ENCODE measurements at regions not wholly inside any gene's neighbourhood (a gene's known extent, or its start where the extent isn't known, plus 50 kb on each side); places are given as distances from the start of the nearest gene placed in this dataset.

DNA sequence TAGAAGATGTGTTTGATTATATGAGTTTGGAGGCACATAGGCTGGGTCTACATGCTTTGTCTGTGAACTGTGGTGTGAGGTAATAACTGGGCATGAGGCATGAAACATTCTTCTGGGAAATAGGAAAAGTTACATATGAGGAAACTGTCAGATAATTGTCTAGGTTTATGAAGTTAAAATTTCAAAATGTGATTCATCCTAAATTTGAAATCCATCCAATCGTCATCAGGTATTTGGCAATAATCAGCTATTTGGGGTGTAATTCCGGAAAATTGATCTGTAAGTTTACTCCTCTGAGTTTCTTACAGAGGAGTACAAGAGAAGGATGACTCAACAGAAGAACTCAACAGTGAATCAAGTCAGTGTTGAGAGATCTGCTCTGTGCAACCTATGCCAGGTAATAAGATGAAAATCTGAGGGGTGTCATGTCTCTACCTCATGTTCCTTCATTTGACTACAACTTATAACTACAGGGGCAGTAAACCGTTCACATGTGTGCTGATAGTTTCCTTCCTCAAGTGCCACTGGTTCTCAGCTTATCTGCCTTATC lies 1171.6 kb upstream of the CDH18 start:
- Histone ChIP-seq H3K4me3 (ENCODE audit: low read depth in 1 of 2, low read length in 2 of 2) (no peak overlapping the region), H3K27me3 (ENCODE audit: insufficient read depth, low read length, poor library complexity) (no peaks in the 10 kb centered on the region), H3K79me2 (ENCODE audit: insufficient read depth, low read length) (no peaks in the 10 kb centered on the region), H3K9me3 (ENCODE audit: insufficient read depth, low read length, severe bottlenecking) (no peaks in the 10 kb centered on the region), H4K20me1 (ENCODE audit: insufficient read depth, low read length) (no peaks in the 10 kb centered on the region), H3K27ac (ENCODE audit: low read length) (no peak overlapping the region), H3K4me2 (ENCODE audit: insufficient read depth, low read length) (no peak overlapping the region), H2AFZ (ENCODE audit: low read depth, low read length) (no peak overlapping the region), H3K4me1 (ENCODE audit: insufficient read depth, low read length) (no peaks in the 10 kb centered on the region), H3K9ac (ENCODE audit: low read depth, low read length) (no peak overlapping the region), H3K36me3 (ENCODE audit: insufficient read depth, low read length) (no peaks in the 10 kb centered on the region)
- DNase-seq (no peak), ATAC-seq (ENCODE audit: insufficient read depth, low read depth) (no peak)
- no peak for TF ChIP-seq EZH2 (IDR thresholded peaks at IDR 0.05; ENCODE audit: borderline replicate concordance, low read depth, low read length, severe bottlenecking)
- TF ChIP-seq, protein P1, sequence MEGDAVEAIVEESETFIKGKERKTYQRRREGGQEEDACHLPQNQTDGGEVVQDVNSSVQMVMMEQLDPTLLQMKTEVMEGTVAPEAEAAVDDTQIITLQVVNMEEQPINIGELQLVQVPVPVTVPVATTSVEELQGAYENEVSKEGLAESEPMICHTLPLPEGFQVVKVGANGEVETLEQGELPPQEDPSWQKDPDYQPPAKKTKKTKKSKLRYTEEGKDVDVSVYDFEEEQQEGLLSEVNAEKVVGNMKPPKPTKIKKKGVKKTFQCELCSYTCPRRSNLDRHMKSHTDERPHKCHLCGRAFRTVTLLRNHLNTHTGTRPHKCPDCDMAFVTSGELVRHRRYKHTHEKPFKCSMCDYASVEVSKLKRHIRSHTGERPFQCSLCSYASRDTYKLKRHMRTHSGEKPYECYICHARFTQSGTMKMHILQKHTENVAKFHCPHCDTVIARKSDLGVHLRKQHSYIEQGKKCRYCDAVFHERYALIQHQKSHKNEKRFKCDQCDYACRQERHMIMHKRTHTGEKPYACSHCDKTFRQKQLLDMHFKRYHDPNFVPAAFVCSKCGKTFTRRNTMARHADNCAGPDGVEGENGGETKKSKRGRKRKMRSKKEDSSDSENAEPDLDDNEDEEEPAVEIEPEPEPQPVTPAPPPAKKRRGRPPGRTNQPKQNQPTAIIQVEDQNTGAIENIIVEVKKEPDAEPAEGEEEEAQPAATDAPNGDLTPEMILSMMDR (IDR thresholded peaks at IDR 0.05; ENCODE audit: borderline replicate concordance, extremely low read depth, low read length, poor library complexity, severe bottlenecking) = no peak

DNA sequence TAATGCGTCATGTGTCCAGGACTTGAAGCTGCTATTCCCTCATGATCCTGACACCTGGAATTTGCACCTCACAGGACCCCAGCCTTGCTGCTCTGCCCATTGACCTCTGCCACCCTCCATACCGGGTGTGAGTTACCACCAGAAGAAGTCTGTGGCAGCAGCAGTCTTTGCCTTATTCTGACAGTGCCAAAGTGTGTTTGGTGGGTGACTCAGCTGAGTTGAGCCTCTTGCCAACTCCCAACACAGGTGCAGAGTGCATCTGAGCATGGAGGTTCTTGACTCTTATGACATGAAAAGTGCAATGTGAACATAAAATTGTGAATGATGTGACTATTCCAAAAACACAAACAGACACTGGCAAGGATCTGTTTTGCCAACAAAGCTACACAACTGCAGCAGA lies 1166.5 kb upstream of the CDH18 start:
- Histone ChIP-seq H3K9ac (ENCODE audit: low read depth, low read length) (no peak overlapping the region), H3K4me1 (ENCODE audit: insufficient read depth, low read length) (no peaks in the 10 kb centered on the region), H3K4me2 (ENCODE audit: insufficient read depth, low read length) (no peak overlapping the region), H3K27me3 (ENCODE audit: insufficient read depth, low read length, poor library complexity) (no peaks in the 10 kb centered on the region), H3K36me3 (ENCODE audit: insufficient read depth, low read length) (no peaks in the 10 kb centered on the region), H3K9me3 (ENCODE audit: insufficient read depth, low read length, severe bottlenecking) (no peaks in the 10 kb centered on the region), H2AFZ (ENCODE audit: low read depth, low read length) (no peak overlapping the region), H3K4me3 (ENCODE audit: low read depth in 1 of 2, low read length in 2 of 2) (no peak overlapping the region), H3K79me2 (ENCODE audit: insufficient read depth, low read length) (no peaks in the 10 kb centered on the region), H4K20me1 (ENCODE audit: insufficient read depth, low read length) (no peaks in the 10 kb centered on the region), H3K27ac (ENCODE audit: low read length) (no peak overlapping the region)
- DNase-seq (no peak), ATAC-seq (ENCODE audit: insufficient read depth, low read depth) (no peak)
- TF ChIP-seq, protein P1 (IDR thresholded peaks at IDR 0.05; ENCODE audit: borderline replicate concordance, extremely low read depth, low read length, poor library complexity, severe bottlenecking) = no peak
- no peak for TF ChIP-seq EZH2 (IDR thresholded peaks at IDR 0.05; ENCODE audit: borderline replicate concordance, low read depth, low read length, severe bottlenecking)

DNA sequence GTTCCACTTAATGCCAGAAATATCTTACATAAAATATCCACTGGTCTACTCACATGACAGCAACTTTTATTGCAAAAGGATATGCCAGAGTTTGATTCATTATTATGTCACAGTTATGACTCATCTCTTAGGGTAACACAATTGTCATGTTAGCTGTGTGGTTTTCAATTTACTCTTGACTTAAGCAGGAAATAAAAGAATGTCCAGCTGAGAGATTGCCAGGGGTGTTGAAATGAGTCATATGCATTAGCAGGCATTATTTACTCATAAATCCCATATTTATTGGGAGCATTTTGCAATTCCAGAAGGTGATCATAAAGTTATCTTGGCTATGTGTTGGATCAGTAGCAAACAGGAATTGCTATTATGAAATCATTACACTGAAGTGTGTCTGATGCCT lies 1164.6 kb upstream of the CDH18 start:
- DNase-seq = no peak
- Histone ChIP-seq H2AFZ (ENCODE audit: low read depth, low read length) (no peak overlapping the region), H3K27me3 (ENCODE audit: insufficient read depth, low read length, poor library complexity) (no peaks in the 10 kb centered on the region), H3K9ac (ENCODE audit: low read depth, low read length) (no peak overlapping the region), H4K20me1 (ENCODE audit: insufficient read depth, low read length) (no peaks in the 10 kb centered on the region), H3K4me2 (ENCODE audit: insufficient read depth, low read length) (no peak overlapping the region), H3K4me3 (ENCODE audit: low read depth in 1 of 2, low read length in 2 of 2) (no peak overlapping the region), H3K9me3 (ENCODE audit: insufficient read depth, low read length, severe bottlenecking) (no peaks in the 10 kb centered on the region), H3K79me2 (ENCODE audit: insufficient read depth, low read length) (no peaks in the 10 kb centered on the region), H3K4me1 (ENCODE audit: insufficient read depth, low read length) (no peaks in the 10 kb centered on the region), H3K27ac (ENCODE audit: low read length) (no peak overlapping the region), H3K36me3 (ENCODE audit: insufficient read depth, low read length) (no peaks in the 10 kb centered on the region)
- ATAC-seq (ENCODE audit: insufficient read depth, low read depth) = no peak
- TF ChIP-seq EZH2 (IDR thresholded peaks at IDR 0.05; ENCODE audit: borderline replicate concordance, low read depth, low read length, severe bottlenecking) = no peak
- TF ChIP-seq, protein P1 (IDR thresholded peaks at IDR 0.05; ENCODE audit: borderline replicate concordance, extremely low read depth, low read length, poor library complexity, severe bottlenecking) = no peak

GRCh38 chr5:21145376-21145775 lies 1157.4 kb upstream of the CDH18 start:
- H3K9me3 ChIP-seq (ENCODE audit: insufficient read depth, low read length, severe bottlenecking) = no peaks in the 10 kb centered on the region
- H3K4me1 ChIP-seq (ENCODE audit: insufficient read depth, low read length) = no peaks in the 10 kb centered on the region
- H4K20me1 ChIP-seq (ENCODE audit: insufficient read depth, low read length) = no peaks in the 10 kb centered on the region
- H3K4me3 ChIP-seq (ENCODE audit: low read depth in 1 of 2, low read length in 2 of 2) = no peak overlapping the region
- ATAC-seq (ENCODE audit: insufficient read depth, low read depth) = no peak
- no peak overlapping the region for H3K4me2 ChIP-seq (ENCODE audit: insufficient read depth, low read length)
- TF ChIP-seq, protein P1 (IDR thresholded peaks at IDR 0.05; ENCODE audit: borderline replicate concordance, extremely low read depth, low read length, poor library complexity, severe bottlenecking) = no peak
- TF ChIP-seq EZH2 (IDR thresholded peaks at IDR 0.05; ENCODE audit: borderline replicate concordance, low read depth, low read length, severe bottlenecking) = no peak
- DNase-seq = no peak
- no peaks in the 10 kb centered on the region for H3K79me2 ChIP-seq (ENCODE audit: insufficient read depth, low read length)
- H2AFZ ChIP-seq (ENCODE audit: low read depth, low read length) = no peak overlapping the region
- H3K9ac ChIP-seq (ENCODE audit: low read depth, low read length) = no peak overlapping the region
- no peak overlapping the region for H3K27ac ChIP-seq (ENCODE audit: low read length)
- no peaks in the 10 kb centered on the region for H3K27me3 ChIP-seq (ENCODE audit: insufficient read depth, low read length, poor library complexity)
- no peaks in the 10 kb centered on the region for H3K36me3 ChIP-seq (ENCODE audit: insufficient read depth, low read length)

Measured in DND-41 (cell line).